ENCODE measurements at regions not wholly inside any gene's neighbourhood (a gene's known extent, or its start where the extent isn't known, plus 50 kb on each side); places are given as distances from the start of the nearest gene placed in this dataset.
"Not testable (repeated sequence)": the region's sequence is repeated elsewhere in the genome, so short reads cannot be mapped to it uniquely, and the experiment has no call there.

DNA sequence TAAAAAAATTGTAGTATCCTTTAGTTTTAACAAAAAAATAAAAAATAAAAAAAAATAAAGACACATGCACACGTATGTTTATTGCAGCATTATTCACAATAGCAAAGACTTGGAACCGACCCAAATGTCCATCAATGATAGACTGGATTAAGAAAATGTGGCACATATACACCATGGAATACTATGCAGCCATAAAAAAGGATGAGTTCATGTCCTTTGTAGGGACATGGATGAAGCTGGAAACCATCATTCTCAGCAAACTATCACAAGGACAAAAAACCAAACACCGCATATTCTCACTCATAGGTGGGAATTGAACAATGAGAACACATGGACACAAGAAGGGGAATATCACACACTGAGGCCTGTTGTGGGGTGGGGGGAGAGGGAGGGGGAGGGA, 370.4 kb downstream of the VRK1 start:
- H3K9me3 ChIP-seq (ENCODE audit: control insufficient read depth in 2 of 2, insufficient read depth in 1 of 2, low read length in 1 of 2); H3K36me3 ChIP-seq (ENCODE audit: control insufficient read depth in 2 of 2, insufficient read depth in 2 of 2, low read length in 1 of 2); H3K27me3 ChIP-seq (ENCODE audit: control insufficient read depth in 2 of 2, insufficient read depth in 1 of 2, low read length in 1 of 2); DNase-seq (ENCODE audit: low read depth in 6 of 9, low spot score in 9 of 9); H3K4me1 ChIP-seq (ENCODE audit: control insufficient read depth in 2 of 2, insufficient read depth in 2 of 2, low read length in 2 of 2); H3K27ac ChIP-seq (ENCODE audit: low read depth in 1 of 2, low read length in 1 of 2); H3K4me3 ChIP-seq (ENCODE audit: low read length in 2 of 2): not testable (repeated sequence)
- WGBS, result over 99% methylated on average over 3 of the region's 3 CpGs

DNA sequence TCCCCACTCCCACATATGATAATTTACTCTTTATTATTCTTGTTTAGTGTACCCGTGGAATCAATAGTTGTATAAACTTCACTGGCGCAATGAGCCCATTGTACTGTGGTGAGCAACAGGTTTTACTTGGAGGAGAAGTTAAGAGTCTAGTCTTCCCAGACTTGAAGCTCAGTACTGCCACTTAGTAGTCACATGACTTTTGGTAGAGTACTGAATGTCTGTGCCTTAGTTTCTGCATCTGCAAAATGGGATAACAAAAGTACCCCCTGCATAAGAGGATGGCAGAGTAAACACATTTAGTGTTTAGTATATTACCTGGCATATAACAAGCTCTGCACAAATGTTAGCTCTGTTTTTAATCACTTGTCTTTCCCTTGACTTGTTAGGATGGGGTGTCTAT, 375.5 kb downstream of the VRK1 start:
- H3K27me3 ChIP-seq (ENCODE audit: control insufficient read depth in 2 of 2, insufficient read depth in 1 of 2, low read length in 1 of 2), result no peaks in the 10 kb centered on the region
- H3K36me3 ChIP-seq (ENCODE audit: control insufficient read depth in 2 of 2, insufficient read depth in 2 of 2, low read length in 1 of 2), result no peaks in the 10 kb centered on the region
- no peak overlapping the region for H3K4me3 ChIP-seq (ENCODE audit: low read length in 2 of 2)
- WGBS, result 96% methylated on average over 2 of the region's 2 CpGs
- H3K9me3 ChIP-seq (ENCODE audit: control insufficient read depth in 2 of 2, insufficient read depth in 1 of 2, low read length in 1 of 2), result no peaks in the 10 kb centered on the region
- DNase-seq (ENCODE audit: low read depth in 6 of 9, low spot score in 9 of 9), result no peak
- peaks cover 0 to 6% of the 10 kb centered on the region in 2 donors for H3K4me1 ChIP-seq (ENCODE audit: control insufficient read depth in 2 of 2, insufficient read depth in 2 of 2, low read length in 2 of 2)
- H3K27ac ChIP-seq (ENCODE audit: low read depth in 1 of 2, low read length in 1 of 2), result no peak overlapping the region

DNA sequence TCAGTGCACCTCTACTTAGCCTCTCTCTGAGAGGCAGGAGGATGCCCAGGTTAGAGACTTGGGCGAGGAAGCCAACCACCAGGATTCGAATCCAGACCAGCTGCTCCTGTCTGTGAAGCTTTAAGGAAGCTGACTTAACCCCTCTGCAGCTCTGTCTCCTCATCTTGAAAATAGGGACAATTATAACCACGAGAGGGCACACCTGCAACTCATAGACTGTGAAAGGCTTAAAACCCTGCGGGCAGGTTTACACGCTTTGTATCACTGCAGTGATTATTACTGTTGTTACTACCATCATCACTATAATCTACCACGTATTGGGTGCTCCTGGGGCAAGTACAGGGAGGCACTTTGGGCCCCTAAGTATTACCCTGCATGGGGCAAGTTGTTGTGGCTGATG, 379.8 kb downstream of the VRK1 start:
- 70% methylated on average over 6 of the region's 6 CpGs for WGBS
- no peaks in the 10 kb centered on the region for H3K36me3 ChIP-seq (ENCODE audit: control insufficient read depth in 2 of 2, insufficient read depth in 2 of 2, low read length in 1 of 2)
- no peak overlapping the region for H3K27ac ChIP-seq (ENCODE audit: low read depth in 1 of 2, low read length in 1 of 2)
- no peak overlapping the region for H3K4me3 ChIP-seq (ENCODE audit: low read length in 2 of 2)
- peaks cover 0 to 4% of the 10 kb centered on the region in 2 donors for H3K9me3 ChIP-seq (ENCODE audit: control insufficient read depth in 2 of 2, insufficient read depth in 1 of 2, low read length in 1 of 2)
- peaks cover 6 to 17% of the 10 kb centered on the region in 2 donors for H3K4me1 ChIP-seq (ENCODE audit: control insufficient read depth in 2 of 2, insufficient read depth in 2 of 2, low read length in 2 of 2)
- H3K27me3 ChIP-seq (ENCODE audit: control insufficient read depth in 2 of 2, insufficient read depth in 1 of 2, low read length in 1 of 2), result no peaks in the 10 kb centered on the region
- DNase-seq (ENCODE audit: low read depth in 6 of 9, low spot score in 9 of 9), result peak in 6 of 9 donors; percentile 30 to 78 (median 43)

DNA sequence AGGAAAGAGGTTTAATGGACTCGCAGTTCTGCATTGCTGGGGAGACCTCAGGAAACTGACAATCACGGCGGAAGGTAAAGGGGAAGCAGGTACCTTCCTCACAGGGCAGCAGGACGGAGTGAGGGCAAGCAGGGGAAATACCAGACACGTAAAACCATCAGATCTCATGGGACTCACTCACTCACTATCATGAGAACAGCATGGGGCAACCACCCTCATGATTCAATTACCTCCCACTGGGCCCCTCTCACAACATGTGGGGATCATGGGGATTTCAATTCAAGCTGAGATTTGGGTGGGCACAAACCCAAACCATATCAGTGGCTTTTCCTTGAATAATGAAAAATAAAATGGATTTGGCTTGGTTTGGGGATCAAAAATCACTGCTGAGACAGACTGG, 380.5 kb downstream of the VRK1 start:
- Histone ChIP-seq H3K4me3 (ENCODE audit: low read length in 2 of 2) (no peak overlapping the region), H3K9me3 (ENCODE audit: control insufficient read depth in 2 of 2, insufficient read depth in 1 of 2, low read length in 1 of 2) (peaks cover 0 to 4% of the 10 kb centered on the region in 2 donors), H3K27ac (ENCODE audit: low read depth in 1 of 2, low read length in 1 of 2) (no peak overlapping the region), H3K27me3 (ENCODE audit: control insufficient read depth in 2 of 2, insufficient read depth in 1 of 2, low read length in 1 of 2) (no peaks in the 10 kb centered on the region), H3K36me3 (ENCODE audit: control insufficient read depth in 2 of 2, insufficient read depth in 2 of 2, low read length in 1 of 2) (no peaks in the 10 kb centered on the region), H3K4me1 (ENCODE audit: control insufficient read depth in 2 of 2, insufficient read depth in 2 of 2, low read length in 2 of 2) (peaks cover 6 to 17% of the 10 kb centered on the region in 2 donors)
- no peak for DNase-seq (ENCODE audit: low read depth in 6 of 9, low spot score in 9 of 9)
- 45% methylated on average over 5 of the region's 5 CpGs for WGBS

DNA sequence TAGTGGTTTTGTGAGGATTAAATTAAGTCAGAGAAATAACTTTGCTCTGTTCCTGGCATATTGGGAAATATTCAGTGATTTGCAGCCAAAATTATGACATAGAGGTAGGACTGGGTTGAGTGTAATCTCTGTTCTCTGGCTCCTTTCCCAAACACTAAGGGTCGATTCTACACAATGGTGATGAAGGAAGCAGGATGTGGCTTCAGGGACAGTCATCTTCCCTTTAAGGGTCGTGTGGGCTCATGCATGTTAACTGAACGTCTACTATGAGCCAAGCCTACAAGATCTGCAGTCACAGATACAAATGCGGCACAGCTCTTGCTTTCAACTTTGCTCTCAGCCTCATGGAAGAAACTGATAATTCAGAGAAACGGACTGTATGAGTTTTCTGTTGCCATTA, 381.6 kb downstream of the VRK1 start:
- H3K4me3 ChIP-seq (ENCODE audit: low read length in 2 of 2), result no peak overlapping the region
- H3K27me3 ChIP-seq (ENCODE audit: control insufficient read depth in 2 of 2, insufficient read depth in 1 of 2, low read length in 1 of 2), result no peaks in the 10 kb centered on the region
- 43% methylated on average over 5 of the region's 5 CpGs for WGBS
- H3K4me1 ChIP-seq (ENCODE audit: control insufficient read depth in 2 of 2, insufficient read depth in 2 of 2, low read length in 2 of 2), result peaks cover 6 to 17% of the 10 kb centered on the region in 2 donors
- H3K27ac ChIP-seq (ENCODE audit: low read depth in 1 of 2, low read length in 1 of 2), result no peak overlapping the region
- H3K36me3 ChIP-seq (ENCODE audit: control insufficient read depth in 2 of 2, insufficient read depth in 2 of 2, low read length in 1 of 2), result no peaks in the 10 kb centered on the region
- peak in 1 of 9 donors; percentile 29 for DNase-seq (ENCODE audit: low read depth in 6 of 9, low spot score in 9 of 9)
- H3K9me3 ChIP-seq (ENCODE audit: control insufficient read depth in 2 of 2, insufficient read depth in 1 of 2, low read length in 1 of 2), result peaks cover 0 to 4% of the 10 kb centered on the region in 2 donors

DNA sequence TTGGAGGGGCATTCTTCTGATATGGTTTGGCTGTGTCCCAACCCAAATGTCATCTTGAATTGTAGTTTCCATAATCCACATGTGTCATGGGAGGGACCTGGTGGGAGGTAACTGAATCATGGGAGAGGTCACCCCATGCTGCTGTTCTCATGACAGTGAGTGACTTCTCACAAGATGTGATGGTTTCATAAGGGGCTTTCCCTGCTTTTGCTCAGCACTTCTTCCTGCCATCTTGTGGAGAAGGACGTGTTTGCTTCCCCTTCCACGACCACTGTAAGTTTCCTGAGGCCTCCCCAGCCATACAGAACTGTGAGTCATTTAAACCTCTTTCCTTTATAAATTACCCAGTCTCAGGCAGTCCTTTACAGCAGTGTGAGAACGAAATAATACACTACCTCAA, 382.4 kb downstream of the VRK1 start:
- H3K4me1 ChIP-seq (ENCODE audit: control insufficient read depth in 2 of 2, insufficient read depth in 2 of 2, low read length in 2 of 2), result peaks cover 6 to 17% of the 10 kb centered on the region in 2 donors
- WGBS, result 43% methylated on average over 3 of the region's 3 CpGs
- H3K27ac ChIP-seq (ENCODE audit: low read depth in 1 of 2, low read length in 1 of 2), result no peak overlapping the region

DNA sequence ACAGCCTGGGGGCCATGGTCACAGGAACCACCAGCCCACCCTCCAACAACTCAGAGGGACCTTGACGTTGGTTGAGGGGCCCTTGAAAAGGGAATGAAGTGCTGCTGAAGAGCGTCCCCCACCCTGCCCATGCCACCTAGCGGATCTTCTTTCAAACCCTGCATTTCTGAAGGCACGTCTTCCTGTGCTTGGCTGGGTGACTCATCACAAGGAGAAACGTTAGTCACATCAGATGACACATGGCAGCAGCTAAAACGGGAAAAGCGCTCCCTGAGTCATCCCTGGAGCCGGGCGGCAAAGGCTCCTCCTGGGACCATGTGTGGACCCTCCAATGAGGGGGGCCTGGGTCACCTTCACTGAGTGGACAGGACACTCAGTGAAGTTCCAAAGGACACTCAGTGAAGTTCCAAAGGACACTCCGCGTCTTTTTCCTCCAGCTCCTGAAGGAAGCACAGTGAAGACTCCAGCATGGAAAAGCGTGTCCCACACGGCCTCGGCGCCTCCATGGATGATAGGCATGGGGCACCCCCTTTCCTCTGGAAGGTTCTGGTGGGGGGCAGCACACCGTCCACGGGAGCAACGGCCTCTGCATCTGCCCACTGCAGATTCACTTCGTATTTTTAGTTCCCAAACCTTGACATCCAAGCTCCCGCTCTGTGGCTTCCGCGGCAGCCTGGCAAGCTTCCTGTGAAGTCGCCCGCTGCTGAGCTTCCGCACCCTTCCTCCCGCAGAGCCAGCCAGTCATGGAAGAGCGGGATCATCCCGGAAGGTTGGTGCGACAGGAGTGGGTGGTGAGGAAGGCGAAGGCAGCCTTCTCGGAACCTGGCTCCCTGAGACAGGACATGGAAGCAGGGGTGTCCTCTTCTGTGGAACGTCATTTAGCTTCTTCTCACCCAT, 383.4 kb downstream of the VRK1 start:
- H3K36me3 ChIP-seq (ENCODE audit: control insufficient read depth in 2 of 2, insufficient read depth in 2 of 2, low read length in 1 of 2), result no peaks in the 10 kb centered on the region
- peaks cover 0 to 4% of the 10 kb centered on the region in 2 donors for H3K9me3 ChIP-seq (ENCODE audit: control insufficient read depth in 2 of 2, insufficient read depth in 1 of 2, low read length in 1 of 2)
- H3K27me3 ChIP-seq (ENCODE audit: control insufficient read depth in 2 of 2, insufficient read depth in 1 of 2, low read length in 1 of 2), result no peaks in the 10 kb centered on the region
- DNase-seq (ENCODE audit: low read depth in 6 of 9, low spot score in 9 of 9), result no peak
- WGBS, result 96% methylated on average over 32 of the region's 32 CpGs
- H3K4me1 ChIP-seq (ENCODE audit: control insufficient read depth in 2 of 2, insufficient read depth in 2 of 2, low read length in 2 of 2), result peaks cover 10 to 23% of the 10 kb centered on the region in 2 donors
- no peak overlapping the region for H3K4me3 ChIP-seq (ENCODE audit: low read length in 2 of 2)
- H3K27ac ChIP-seq (ENCODE audit: low read depth in 1 of 2, low read length in 1 of 2), result no peak overlapping the region

More for the DNA sequence above, 382.4 kb downstream of the VRK1 start:
- Histone ChIP-seq H3K4me3 (ENCODE audit: low read length in 2 of 2) (no peak overlapping the region), H3K27me3 (ENCODE audit: control insufficient read depth in 2 of 2, insufficient read depth in 1 of 2, low read length in 1 of 2) (no peaks in the 10 kb centered on the region), H3K9me3 (ENCODE audit: control insufficient read depth in 2 of 2, insufficient read depth in 1 of 2, low read length in 1 of 2) (peaks cover 0 to 4% of the 10 kb centered on the region in 2 donors), H3K36me3 (ENCODE audit: control insufficient read depth in 2 of 2, insufficient read depth in 2 of 2, low read length in 1 of 2) (no peaks in the 10 kb centered on the region)
- no peak for DNase-seq (ENCODE audit: low read depth in 6 of 9, low spot score in 9 of 9)

DNA sequence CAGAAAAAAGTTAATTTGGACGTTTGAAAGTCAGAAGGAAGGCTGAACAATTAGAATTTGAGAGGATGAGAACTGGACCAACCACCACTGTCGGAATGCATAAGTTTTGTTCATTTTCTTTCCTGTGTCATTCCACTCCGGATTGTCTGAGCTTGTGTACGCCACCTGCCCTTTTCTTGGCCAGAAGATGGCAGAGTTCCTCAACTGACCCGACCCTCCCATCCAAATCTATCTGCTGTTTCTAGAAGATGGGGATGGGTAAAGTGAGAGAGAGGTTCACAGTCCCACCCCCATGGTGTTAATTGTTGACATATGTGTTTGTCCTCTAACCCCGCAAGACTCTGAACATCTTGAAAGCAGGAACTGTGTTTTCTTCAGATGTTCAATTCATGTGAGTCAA, 388.0 kb downstream of the VRK1 start:
- H3K4me3 ChIP-seq (ENCODE audit: low read length in 2 of 2), result no peak overlapping the region
- 48% methylated on average over 6 of the region's 6 CpGs for WGBS
- DNase-seq (ENCODE audit: low read depth in 6 of 9, low spot score in 9 of 9), result peak in 3 of 9 donors; percentile 33 to 55 (median 41)

DNA sequence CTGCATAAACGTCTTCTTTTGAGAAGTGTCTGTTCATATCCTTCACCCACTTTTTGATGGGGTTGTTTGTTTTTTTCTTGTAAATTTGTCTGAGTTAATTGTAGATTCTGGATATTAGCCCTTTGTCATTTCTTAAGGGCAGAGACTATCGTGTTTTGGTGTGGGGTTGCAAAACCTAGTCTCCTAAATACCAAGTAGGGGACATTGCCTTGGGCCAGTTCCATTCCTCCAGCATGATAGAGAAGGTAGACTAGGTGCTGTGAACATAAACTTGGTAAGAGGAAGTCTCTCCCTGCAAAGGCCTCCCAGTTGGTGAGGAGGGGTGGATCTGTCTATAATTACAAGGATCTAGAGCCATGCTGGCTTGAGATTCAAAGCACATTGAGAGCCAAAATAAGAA, 390.7 kb downstream of the VRK1 start:
- Histone ChIP-seq H3K9me3 (ENCODE audit: control insufficient read depth in 2 of 2, insufficient read depth in 1 of 2, low read length in 1 of 2) (no peaks in the 10 kb centered on the region), H3K4me3 (ENCODE audit: low read length in 2 of 2) (no peak overlapping the region), H3K36me3 (ENCODE audit: control insufficient read depth in 2 of 2, insufficient read depth in 2 of 2, low read length in 1 of 2) (no peaks in the 10 kb centered on the region), H3K4me1 (ENCODE audit: control insufficient read depth in 2 of 2, insufficient read depth in 2 of 2, low read length in 2 of 2) (peaks cover 5 to 8% of the 10 kb centered on the region in 2 donors), H3K27ac (ENCODE audit: low read depth in 1 of 2, low read length in 1 of 2) (no peak overlapping the region), H3K27me3 (ENCODE audit: control insufficient read depth in 2 of 2, insufficient read depth in 1 of 2, low read length in 1 of 2) (no peaks in the 10 kb centered on the region)
- no peak for DNase-seq (ENCODE audit: low read depth in 6 of 9, low spot score in 9 of 9)
- 78% methylated on average over 2 of the region's 2 CpGs for WGBS

More for the DNA sequence above, 388.0 kb downstream of the VRK1 start:
- Histone ChIP-seq H3K36me3 (ENCODE audit: control insufficient read depth in 2 of 2, insufficient read depth in 2 of 2, low read length in 1 of 2) (no peaks in the 10 kb centered on the region), H3K27me3 (ENCODE audit: control insufficient read depth in 2 of 2, insufficient read depth in 1 of 2, low read length in 1 of 2) (no peaks in the 10 kb centered on the region), H3K4me1 (ENCODE audit: control insufficient read depth in 2 of 2, insufficient read depth in 2 of 2, low read length in 2 of 2) (peaks cover 5 to 8% of the 10 kb centered on the region in 2 donors), H3K27ac (ENCODE audit: low read depth in 1 of 2, low read length in 1 of 2) (no peak overlapping the region), H3K9me3 (ENCODE audit: control insufficient read depth in 2 of 2, insufficient read depth in 1 of 2, low read length in 1 of 2) (peaks cover 0 to 4% of the 10 kb centered on the region in 2 donors)
